ENCODE measurements at regions not wholly inside any gene's neighbourhood (a gene's known extent, or its start where the extent isn't known, plus 50 kb on each side); places are given as distances from the start of the nearest gene placed in this dataset.
A peak's percentile ranks its signal among the peaks of the same experiment; 100 is the strongest.
"Not testable (repeated sequence)": the region's sequence is repeated elsewhere in the genome, so short reads cannot be mapped to it uniquely, and the experiment has no call there.

- H3K9me3 ChIP-seq (ENCODE audit: control insufficient read depth in 2 of 2, low read length in 2 of 2); H3K27ac ChIP-seq (ENCODE audit: low read depth in 2 of 2, low read length in 2 of 2); H3K4me3 ChIP-seq (ENCODE audit: low read length in 2 of 2); H3K4me1 ChIP-seq (ENCODE audit: control insufficient read depth in 2 of 2, insufficient read depth in 2 of 2, low read length in 2 of 2); H3K9ac ChIP-seq (ENCODE audit: low read depth in 1 of 2, low read length in 2 of 2); H3K36me3 ChIP-seq (ENCODE audit: control insufficient read depth in 2 of 2, insufficient read depth in 2 of 2, low read length in 2 of 2); H3K27me3 ChIP-seq (ENCODE audit: control insufficient read depth in 2 of 2, insufficient read depth in 2 of 2, low read length in 2 of 2): not testable (repeated sequence)
Observed at GRCh38 chr10:35958609-35959008, 316.5 kb upstream of the FZD8 start.

DNA sequence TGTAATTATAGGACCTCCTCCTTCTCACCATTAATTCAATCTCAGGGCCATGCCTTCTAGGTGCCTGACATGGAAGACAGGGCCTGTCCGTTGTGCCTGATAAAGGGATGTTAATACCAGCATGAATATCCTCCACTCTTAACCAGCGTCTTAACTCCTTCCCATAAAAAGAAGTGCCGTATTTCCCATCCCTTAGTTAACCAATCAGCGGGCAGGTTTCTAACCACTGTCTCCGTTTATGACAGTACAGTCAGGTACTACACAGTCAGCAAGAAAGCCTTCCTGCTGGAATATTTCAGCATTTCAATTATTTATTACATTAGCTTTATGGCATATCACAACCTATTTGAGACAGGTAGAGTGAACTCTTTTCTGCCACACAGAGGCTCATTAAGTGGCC lies 308.6 kb upstream of the FZD8 start:
- H3K27me3 ChIP-seq (ENCODE audit: control insufficient read depth in 2 of 2, insufficient read depth in 2 of 2, low read length in 2 of 2) = no peaks in the 10 kb centered on the region
- H3K9me3 ChIP-seq (ENCODE audit: control insufficient read depth in 2 of 2, low read length in 2 of 2) = no peaks in the 10 kb centered on the region
- no peaks in the 10 kb centered on the region for H3K36me3 ChIP-seq (ENCODE audit: control insufficient read depth in 2 of 2, insufficient read depth in 2 of 2, low read length in 2 of 2)
- no peak overlapping the region for H3K27ac ChIP-seq (ENCODE audit: low read depth in 2 of 2, low read length in 2 of 2)
- H3K9ac ChIP-seq (ENCODE audit: low read depth in 1 of 2, low read length in 2 of 2) = no peak overlapping the region
- H3K4me1 ChIP-seq (ENCODE audit: control insufficient read depth in 2 of 2, insufficient read depth in 2 of 2, low read length in 2 of 2) = no peaks in the 10 kb centered on the region
- H3K4me3 ChIP-seq (ENCODE audit: low read length in 2 of 2) = no peak overlapping the region

- no peaks in the 10 kb centered on the region for H3K36me3 ChIP-seq (ENCODE audit: control insufficient read depth in 2 of 2, insufficient read depth in 2 of 2, low read length in 2 of 2)
- H3K9ac ChIP-seq (ENCODE audit: low read depth in 1 of 2, low read length in 2 of 2) = no peak overlapping the region
- H3K4me3 ChIP-seq (ENCODE audit: low read length in 2 of 2) = no peak overlapping the region
- no peaks in the 10 kb centered on the region for H3K27me3 ChIP-seq (ENCODE audit: control insufficient read depth in 2 of 2, insufficient read depth in 2 of 2, low read length in 2 of 2)
- no peaks in the 10 kb centered on the region for H3K9me3 ChIP-seq (ENCODE audit: control insufficient read depth in 2 of 2, low read length in 2 of 2)
- no peak overlapping the region for H3K27ac ChIP-seq (ENCODE audit: low read depth in 2 of 2, low read length in 2 of 2)
- H3K4me1 ChIP-seq (ENCODE audit: control insufficient read depth in 2 of 2, insufficient read depth in 2 of 2, low read length in 2 of 2) = no peaks in the 10 kb centered on the region
Observed at GRCh38 chr10:35950226-35950625, 308.1 kb upstream of the FZD8 start.

GRCh38 chr10:35949811-35950211 lies 307.7 kb upstream of the FZD8 start:
- Histone ChIP-seq H3K27me3 (ENCODE audit: control insufficient read depth in 2 of 2, insufficient read depth in 2 of 2, low read length in 2 of 2) (no peaks in the 10 kb centered on the region), H3K4me1 (ENCODE audit: control insufficient read depth in 2 of 2, insufficient read depth in 2 of 2, low read length in 2 of 2) (no peaks in the 10 kb centered on the region), H3K27ac (ENCODE audit: low read depth in 2 of 2, low read length in 2 of 2) (no peak overlapping the region), H3K9ac (ENCODE audit: low read depth in 1 of 2, low read length in 2 of 2) (no peak overlapping the region), H3K9me3 (ENCODE audit: control insufficient read depth in 2 of 2, low read length in 2 of 2) (no peaks in the 10 kb centered on the region), H3K4me3 (ENCODE audit: low read length in 2 of 2) (no peak overlapping the region), H3K36me3 (ENCODE audit: control insufficient read depth in 2 of 2, insufficient read depth in 2 of 2, low read length in 2 of 2) (no peaks in the 10 kb centered on the region)

DNA sequence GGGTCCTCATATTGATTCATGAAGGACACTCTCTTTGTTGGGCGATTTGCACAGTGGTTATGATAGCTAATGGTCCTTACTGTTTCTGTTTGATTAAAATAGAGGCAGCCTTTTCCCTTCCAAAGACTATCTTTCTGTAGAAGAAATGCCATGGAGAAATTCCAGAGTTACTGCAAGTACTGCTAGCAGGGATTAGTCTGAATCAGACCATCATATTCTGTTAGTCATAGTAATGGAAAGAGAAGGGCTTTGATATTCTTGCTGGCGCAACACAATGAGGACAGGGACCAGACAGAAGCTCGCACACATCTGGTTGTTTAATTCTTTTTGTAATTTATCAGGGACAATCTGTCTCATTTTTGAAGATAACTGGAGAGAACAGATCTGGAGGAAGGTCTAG lies 304.5 kb upstream of the FZD8 start:
- H3K9me3 ChIP-seq (ENCODE audit: control insufficient read depth in 2 of 2, low read length in 2 of 2) = no peaks in the 10 kb centered on the region
- no peaks in the 10 kb centered on the region for H3K36me3 ChIP-seq (ENCODE audit: control insufficient read depth in 2 of 2, insufficient read depth in 2 of 2, low read length in 2 of 2)
- H3K27me3 ChIP-seq (ENCODE audit: control insufficient read depth in 2 of 2, insufficient read depth in 2 of 2, low read length in 2 of 2) = no peaks in the 10 kb centered on the region
- no peak overlapping the region for H3K27ac ChIP-seq (ENCODE audit: low read depth in 2 of 2, low read length in 2 of 2)
- H3K4me1 ChIP-seq (ENCODE audit: control insufficient read depth in 2 of 2, insufficient read depth in 2 of 2, low read length in 2 of 2) = no peaks in the 10 kb centered on the region
- no peak overlapping the region for H3K9ac ChIP-seq (ENCODE audit: low read depth in 1 of 2, low read length in 2 of 2)
- H3K4me3 ChIP-seq (ENCODE audit: low read length in 2 of 2) = no peak overlapping the region

DNA sequence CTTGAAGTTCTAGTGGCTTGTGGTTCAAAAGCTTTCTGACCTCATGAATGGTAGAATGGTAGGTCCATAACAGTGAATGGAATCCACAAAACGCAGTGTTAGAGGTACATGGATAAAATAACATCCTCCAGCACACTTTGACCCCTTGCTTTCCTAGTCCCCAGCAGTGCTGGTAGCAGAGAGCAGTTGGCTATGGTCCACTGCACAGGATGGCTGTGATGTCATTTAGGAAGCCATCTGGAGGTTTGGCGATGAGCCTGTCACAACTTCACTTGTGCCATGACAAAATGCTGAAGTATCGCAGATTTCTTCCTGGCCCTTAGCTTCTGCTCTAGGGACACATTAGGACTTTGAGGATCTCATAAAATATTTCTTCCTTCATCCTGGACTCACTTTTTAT lies 300.0 kb upstream of the FZD8 start:
- Histone ChIP-seq H3K27ac (ENCODE audit: low read depth in 2 of 2, low read length in 2 of 2) (no peak overlapping the region), H3K4me3 (ENCODE audit: low read length in 2 of 2) (no peak overlapping the region), H3K4me1 (ENCODE audit: control insufficient read depth in 2 of 2, insufficient read depth in 2 of 2, low read length in 2 of 2) (peaks cover 5 to 8% of the 10 kb centered on the region in 2 donors), H3K9me3 (ENCODE audit: control insufficient read depth in 2 of 2, low read length in 2 of 2) (no peaks in the 10 kb centered on the region), H3K27me3 (ENCODE audit: control insufficient read depth in 2 of 2, insufficient read depth in 2 of 2, low read length in 2 of 2) (no peaks in the 10 kb centered on the region), H3K9ac (ENCODE audit: low read depth in 1 of 2, low read length in 2 of 2) (no peak overlapping the region), H3K36me3 (ENCODE audit: control insufficient read depth in 2 of 2, insufficient read depth in 2 of 2, low read length in 2 of 2) (no peaks in the 10 kb centered on the region)

DNA sequence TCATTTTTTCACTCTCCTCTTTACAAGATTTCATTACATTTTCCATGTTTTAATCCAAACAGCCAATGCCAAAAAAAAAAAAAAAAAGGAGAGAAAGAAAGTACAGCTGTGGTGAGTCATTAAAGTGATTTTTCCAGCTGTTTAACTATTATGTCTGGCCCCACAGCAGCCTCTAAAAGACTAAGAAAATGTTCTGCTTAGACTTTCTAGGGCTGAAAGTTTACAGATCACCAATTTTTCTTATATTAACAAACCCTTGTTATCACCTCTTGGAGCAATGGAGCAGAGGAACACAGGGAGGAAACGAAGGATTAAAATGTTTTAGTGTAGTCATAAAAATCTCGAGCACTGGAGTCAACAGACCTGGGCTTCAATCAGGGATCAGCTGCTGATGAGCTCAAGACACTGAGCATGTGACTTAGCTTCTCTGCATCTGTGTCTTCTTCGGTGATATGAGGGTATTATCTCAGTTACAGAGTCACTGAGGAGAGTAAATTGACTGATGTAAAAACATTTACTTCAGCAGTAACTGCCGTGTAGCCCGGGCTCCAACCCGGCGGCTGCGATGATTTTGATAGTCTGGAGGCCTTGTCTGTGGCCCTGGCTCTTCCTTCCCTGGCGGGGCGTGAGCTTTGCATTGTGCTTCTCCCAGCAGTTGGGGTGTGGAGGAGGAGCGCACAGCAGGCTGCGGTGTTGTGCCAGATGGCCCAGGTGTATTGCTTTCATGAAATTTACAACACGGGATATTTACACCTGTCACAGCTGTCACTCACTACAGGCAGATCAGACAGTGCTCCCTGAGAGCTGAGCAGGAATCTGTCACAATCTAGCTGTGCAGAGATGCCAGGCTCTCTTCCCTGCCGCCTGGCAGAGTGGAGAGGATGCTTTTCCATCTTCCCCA lies 298.3 kb upstream of the FZD8 start:
- no peaks in the 10 kb centered on the region for H3K27me3 ChIP-seq (ENCODE audit: control insufficient read depth in 2 of 2, insufficient read depth in 2 of 2, low read length in 2 of 2)
- H3K4me3 ChIP-seq (ENCODE audit: low read length in 2 of 2) = no peak overlapping the region
- H3K9ac ChIP-seq (ENCODE audit: low read depth in 1 of 2, low read length in 2 of 2) = no peak overlapping the region
- peaks cover 5 to 8% of the 10 kb centered on the region in 2 donors for H3K4me1 ChIP-seq (ENCODE audit: control insufficient read depth in 2 of 2, insufficient read depth in 2 of 2, low read length in 2 of 2)
- H3K9me3 ChIP-seq (ENCODE audit: control insufficient read depth in 2 of 2, low read length in 2 of 2) = no peaks in the 10 kb centered on the region
- H3K36me3 ChIP-seq (ENCODE audit: control insufficient read depth in 2 of 2, insufficient read depth in 2 of 2, low read length in 2 of 2) = no peaks in the 10 kb centered on the region
- H3K27ac ChIP-seq (ENCODE audit: low read depth in 2 of 2, low read length in 2 of 2) = peak overlapping the region; percentile 23

DNA sequence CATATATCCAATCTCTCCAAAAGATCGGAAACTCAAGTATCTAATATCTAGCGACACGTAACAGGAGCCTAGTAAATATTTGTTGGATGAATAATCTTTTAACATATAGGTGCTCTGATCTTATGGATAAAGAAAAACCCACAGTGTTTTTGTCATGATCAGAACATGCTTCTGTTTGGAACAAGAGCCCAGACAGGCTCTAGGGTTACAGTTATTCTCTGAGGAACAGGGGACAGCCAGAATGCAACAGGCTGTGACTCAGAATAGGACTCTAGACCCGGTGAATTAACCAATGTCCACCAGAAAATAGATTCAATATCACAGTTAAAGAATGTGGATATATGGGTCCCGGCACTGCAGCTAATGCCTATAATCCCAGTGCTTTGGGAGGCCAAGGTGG lies 296.1 kb upstream of the FZD8 start:
- H3K9ac ChIP-seq (ENCODE audit: low read depth in 1 of 2, low read length in 2 of 2) = no peak overlapping the region
- H3K4me1 ChIP-seq (ENCODE audit: control insufficient read depth in 2 of 2, insufficient read depth in 2 of 2, low read length in 2 of 2) = peaks cover 8 to 11% of the 10 kb centered on the region in 2 donors
- no peaks in the 10 kb centered on the region for H3K36me3 ChIP-seq (ENCODE audit: control insufficient read depth in 2 of 2, insufficient read depth in 2 of 2, low read length in 2 of 2)
- H3K27me3 ChIP-seq (ENCODE audit: control insufficient read depth in 2 of 2, insufficient read depth in 2 of 2, low read length in 2 of 2) = no peaks in the 10 kb centered on the region
- no peak overlapping the region for H3K27ac ChIP-seq (ENCODE audit: low read depth in 2 of 2, low read length in 2 of 2)
- no peak overlapping the region for H3K4me3 ChIP-seq (ENCODE audit: low read length in 2 of 2)
- H3K9me3 ChIP-seq (ENCODE audit: control insufficient read depth in 2 of 2, low read length in 2 of 2) = no peaks in the 10 kb centered on the region

- H3K27ac ChIP-seq (ENCODE audit: low read depth in 2 of 2, low read length in 2 of 2) = no peak overlapping the region
- no peak overlapping the region for H3K9ac ChIP-seq (ENCODE audit: low read depth in 1 of 2, low read length in 2 of 2)
- peaks cover 8 to 11% of the 10 kb centered on the region in 2 donors for H3K4me1 ChIP-seq (ENCODE audit: control insufficient read depth in 2 of 2, insufficient read depth in 2 of 2, low read length in 2 of 2)
- H3K36me3 ChIP-seq (ENCODE audit: control insufficient read depth in 2 of 2, insufficient read depth in 2 of 2, low read length in 2 of 2) = no peaks in the 10 kb centered on the region
- H3K4me3 ChIP-seq (ENCODE audit: low read length in 2 of 2) = no peak overlapping the region
- H3K27me3 ChIP-seq (ENCODE audit: control insufficient read depth in 2 of 2, insufficient read depth in 2 of 2, low read length in 2 of 2) = no peaks in the 10 kb centered on the region
- H3K9me3 ChIP-seq (ENCODE audit: control insufficient read depth in 2 of 2, low read length in 2 of 2) = no peaks in the 10 kb centered on the region
Observed at GRCh38 chr10:35937546-35937945, 295.4 kb upstream of the FZD8 start.

DNA sequence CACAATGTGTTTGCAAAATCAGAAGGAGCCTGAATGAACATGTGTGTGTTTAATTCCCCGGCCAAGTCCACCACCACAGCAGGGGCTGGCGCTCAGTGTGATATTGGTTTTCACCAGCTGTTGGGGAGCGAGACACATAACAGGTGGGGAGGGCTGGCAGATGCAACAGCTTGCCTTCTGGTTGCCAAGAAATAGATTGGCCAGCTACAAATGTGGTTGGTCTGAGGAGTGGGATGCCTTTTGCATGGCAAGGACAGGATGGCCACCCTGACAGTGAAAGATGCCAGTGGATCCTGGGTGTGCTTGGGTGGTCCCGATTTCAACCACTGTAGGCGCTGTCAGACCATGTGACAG lies 292.5 kb upstream of the FZD8 start:
- Histone ChIP-seq H3K4me3 (ENCODE audit: low read length in 2 of 2) (no peak overlapping the region), H3K27ac (ENCODE audit: low read depth in 2 of 2, low read length in 2 of 2) (no peak overlapping the region), H3K27me3 (ENCODE audit: control insufficient read depth in 2 of 2, insufficient read depth in 2 of 2, low read length in 2 of 2) (no peaks in the 10 kb centered on the region), H3K36me3 (ENCODE audit: control insufficient read depth in 2 of 2, insufficient read depth in 2 of 2, low read length in 2 of 2) (no peaks in the 10 kb centered on the region), H3K9me3 (ENCODE audit: control insufficient read depth in 2 of 2, low read length in 2 of 2) (no peaks in the 10 kb centered on the region), H3K9ac (ENCODE audit: low read depth in 1 of 2, low read length in 2 of 2) (no peak overlapping the region), H3K4me1 (ENCODE audit: control insufficient read depth in 2 of 2, insufficient read depth in 2 of 2, low read length in 2 of 2) (peaks cover 3% of the 10 kb centered on the region in 2 donors)
